ENCODE measurements at regions not wholly inside any gene's neighbourhood (a gene's known extent, or its start where the extent isn't known, plus 50 kb on each side); places are given as distances from the start of the nearest gene placed in this dataset.

DNA sequence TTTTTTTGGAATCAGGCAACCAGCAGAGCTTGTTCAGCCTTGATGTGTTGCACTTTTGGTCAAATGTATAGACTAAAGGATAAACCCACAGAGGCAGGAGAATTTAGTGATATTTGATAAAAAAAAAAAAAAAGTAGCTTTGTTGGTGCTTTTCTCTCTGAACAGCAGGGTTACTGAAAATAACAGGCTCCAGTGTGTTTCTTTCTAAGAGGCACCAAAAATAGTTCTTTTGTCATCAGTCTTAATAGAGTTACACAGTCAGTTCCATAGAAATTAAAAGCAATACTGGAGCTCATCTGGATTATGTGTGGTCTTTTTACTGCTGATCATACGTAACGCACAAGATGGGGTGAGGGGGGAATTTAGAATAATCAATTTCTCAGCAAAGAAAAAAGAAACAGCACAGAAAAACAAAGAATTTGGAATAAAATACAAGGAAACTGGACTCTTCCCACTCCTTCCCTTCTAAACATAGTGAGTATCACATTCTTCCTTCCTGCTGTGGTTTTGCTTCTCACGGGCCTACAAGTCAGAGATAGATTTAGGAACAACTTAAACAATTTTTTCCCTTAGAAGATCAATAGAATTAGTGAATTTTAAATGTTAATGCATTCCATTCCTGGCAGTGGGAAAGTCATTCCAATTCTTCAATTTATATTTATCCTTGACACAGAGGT lies 178.8 kb upstream of the AKR1E2 start:
- TF ChIP-seq, protein P1, sequence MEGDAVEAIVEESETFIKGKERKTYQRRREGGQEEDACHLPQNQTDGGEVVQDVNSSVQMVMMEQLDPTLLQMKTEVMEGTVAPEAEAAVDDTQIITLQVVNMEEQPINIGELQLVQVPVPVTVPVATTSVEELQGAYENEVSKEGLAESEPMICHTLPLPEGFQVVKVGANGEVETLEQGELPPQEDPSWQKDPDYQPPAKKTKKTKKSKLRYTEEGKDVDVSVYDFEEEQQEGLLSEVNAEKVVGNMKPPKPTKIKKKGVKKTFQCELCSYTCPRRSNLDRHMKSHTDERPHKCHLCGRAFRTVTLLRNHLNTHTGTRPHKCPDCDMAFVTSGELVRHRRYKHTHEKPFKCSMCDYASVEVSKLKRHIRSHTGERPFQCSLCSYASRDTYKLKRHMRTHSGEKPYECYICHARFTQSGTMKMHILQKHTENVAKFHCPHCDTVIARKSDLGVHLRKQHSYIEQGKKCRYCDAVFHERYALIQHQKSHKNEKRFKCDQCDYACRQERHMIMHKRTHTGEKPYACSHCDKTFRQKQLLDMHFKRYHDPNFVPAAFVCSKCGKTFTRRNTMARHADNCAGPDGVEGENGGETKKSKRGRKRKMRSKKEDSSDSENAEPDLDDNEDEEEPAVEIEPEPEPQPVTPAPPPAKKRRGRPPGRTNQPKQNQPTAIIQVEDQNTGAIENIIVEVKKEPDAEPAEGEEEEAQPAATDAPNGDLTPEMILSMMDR (IDR thresholded peaks at IDR 0.05; ENCODE audit: poor library complexity) = no peak
- TF ChIP-seq EZH2 (IDR thresholded peaks at IDR 0.05; ENCODE audit: borderline replicate concordance) (no peak), EZH2phosphoT487 (IDR thresholded peaks at IDR 0.05; ENCODE audit: low read depth, severe bottlenecking, unreplicated experiment) (no peak)
